Astrocyte (in vitro differentiated cells and primary cell): ENCODE measurements at regions not wholly inside any gene's neighbourhood (a gene's known extent, or its start where the extent isn't known, plus 50 kb on each side); places are given as distances from the start of the nearest gene placed in this dataset.

Source experiments
- DNase-seq: peaks from one replicate; pipeline ENCODE4 v3.0.0-alpha.2; 2010; ENCODE audit warnings: low read depth
- FAIRE-seq: peaks from 2 replicates; lab custom pipeline; 2011; peaks lifted over from hg19 to GRCh38; lab: Jason Lieb, UNC
- H2AFZ ChIP-seq: 2 replicates; pipeline ENCODE4 v1.6.0; 2012; ENCODE audit warnings: low read depth, low read length, inconsistent platforms
- H3K27ac ChIP-seq: 2 replicates; pipeline ENCODE4 v1.5.1; 2011; ENCODE audit warnings: low read depth, low read length, inconsistent platforms
- H3K27me3 ChIP-seq: 2 replicates; pipeline ENCODE4 v1.6.0; 2011; ENCODE audit warnings: low read length, inconsistent platforms; ENCODE audit not compliant: insufficient read depth
- H3K36me3 ChIP-seq: 2 replicates; pipeline ENCODE4 v1.5.1; 2011; ENCODE audit warnings: low read length, inconsistent platforms; ENCODE audit not compliant: insufficient read depth
- H3K4me1 ChIP-seq: 2 replicates; pipeline ENCODE4 v1.5.1; 2011; ENCODE audit warnings: low read length, inconsistent platforms; ENCODE audit not compliant: insufficient read depth
- H3K4me2 ChIP-seq: 2 replicates; pipeline ENCODE4 v1.6.0; 2012; ENCODE audit warnings: low read length, inconsistent platforms
- H3K4me3 ChIP-seq: 2 replicates; pipeline ENCODE4 v1.5.1; 2011; ENCODE audit warnings: low read depth, mild to moderate bottlenecking, low read length, inconsistent platforms; ENCODE audit not compliant: insufficient read depth
- H3K79me2 ChIP-seq: 2 replicates; pipeline ENCODE4 v1.6.0; 2012; ENCODE audit warnings: mild to moderate bottlenecking, low read length, inconsistent platforms; ENCODE audit not compliant: insufficient read depth
- H3K9ac ChIP-seq: 2 replicates; pipeline ENCODE4 v1.6.0; 2012; ENCODE audit warnings: mild to moderate bottlenecking, low read length, inconsistent platforms
- H3K9me3 ChIP-seq: 2 replicates; pipeline ENCODE4 v1.5.1; 2012; ENCODE audit warnings: low read depth, mild to moderate bottlenecking, low read length, inconsistent platforms; ENCODE audit not compliant: insufficient read depth
- H4K20me1 ChIP-seq: 2 replicates; pipeline ENCODE4 v1.6.0; 2012; ENCODE audit warnings: low read length, inconsistent platforms; ENCODE audit not compliant: insufficient read depth
- H3K27ac Mint-ChIP-seq: one replicate; pipeline ENCODE4 v1.8.0; 2021; ENCODE audit warnings: mild to moderate bottlenecking, mixed read lengths; ENCODE audit not compliant: unreplicated experiment
- H3K27me3 Mint-ChIP-seq: one replicate; pipeline ENCODE4 v1.8.0; 2021; ENCODE audit warnings: low read depth, mixed read lengths; ENCODE audit not compliant: unreplicated experiment
- H3K36me3 Mint-ChIP-seq: one replicate; pipeline ENCODE4 v1.8.0; 2021; ENCODE audit warnings: low read depth, mixed read lengths; ENCODE audit not compliant: unreplicated experiment
- H3K4me1 Mint-ChIP-seq: one replicate; pipeline ENCODE4 v1.8.0; 2021; ENCODE audit warnings: low read depth, mixed read lengths; ENCODE audit not compliant: unreplicated experiment
- H3K4me3 Mint-ChIP-seq: one replicate; pipeline ENCODE4 v1.8.0; 2021; ENCODE audit warnings: mild to moderate bottlenecking, moderate library complexity, mixed read lengths; ENCODE audit not compliant: unreplicated experiment
- H3K9me3 Mint-ChIP-seq: one replicate; pipeline ENCODE4 v1.8.0; 2021; ENCODE audit warnings: mild to moderate bottlenecking, mixed read lengths; ENCODE audit not compliant: unreplicated experiment
- CTCF ChIP-seq: IDR thresholded peaks from 2 replicates; pipeline ENCODE4 v1.5.1; 2011; ENCODE audit warnings: low read depth, mild to moderate bottlenecking, inconsistent platforms, low read length, moderate library complexity; ENCODE audit not compliant: insufficient read depth
- EZH2 ChIP-seq: IDR thresholded peaks from 2 replicates; pipeline ENCODE4 v1.6.1; 2012; ENCODE audit warnings: mild to moderate bottlenecking, low read length, inconsistent platforms; ENCODE audit not compliant: insufficient read depth

- no peaks in the 10 kb centered on the region for H3K27me3 Mint-ChIP-seq
- Histone ChIP-seq H3K79me2 (no peaks in the 10 kb centered on the region), H3K4me1 (no peaks in the 10 kb centered on the region), H2AFZ (no peak overlapping the region), H3K27ac (no peak overlapping the region), H4K20me1 (no peaks in the 10 kb centered on the region), H3K27me3 (no peaks in the 10 kb centered on the region), H3K9ac (no peak overlapping the region), H3K4me2 (no peak overlapping the region), H3K36me3 (no peaks in the 10 kb centered on the region), H3K4me3 (no peak overlapping the region), H3K9me3 (peaks cover 3% of the 10 kb centered on the region)
- H3K4me3 Mint-ChIP-seq = no peak overlapping the region
- peaks cover 25% of the 10 kb centered on the region for H3K9me3 Mint-ChIP-seq
- peaks cover 3% of the 10 kb centered on the region for H3K36me3 Mint-ChIP-seq
- H3K27ac Mint-ChIP-seq = no peak overlapping the region
- H3K4me1 Mint-ChIP-seq = no peaks in the 10 kb centered on the region
- FAIRE-seq (no peak), DNase-seq (no peak)
- no peak for TF ChIP-seq EZH2
- TF ChIP-seq CTCF = no peak
Observed at GRCh38 chr18:78911751-78912283, 67.8 kb upstream of the SALL3 start.

GRCh38 chr18:78912336-78912735, 67.3 kb upstream of the SALL3 start:
- Mint-ChIP-seq H3K4me3 (no peak overlapping the region), H3K27ac (no peak overlapping the region), H3K36me3 (peaks cover 3% of the 10 kb centered on the region), H3K9me3 (peaks cover 22% of the 10 kb centered on the region), H3K4me1 (no peaks in the 10 kb centered on the region), H3K27me3 (no peaks in the 10 kb centered on the region)
- Histone ChIP-seq H4K20me1 (no peaks in the 10 kb centered on the region), H3K9me3 (peaks cover 3% of the 10 kb centered on the region), H2AFZ (no peak overlapping the region), H3K36me3 (no peaks in the 10 kb centered on the region), H3K9ac (no peak overlapping the region), H3K4me2 (no peak overlapping the region), H3K4me1 (no peaks in the 10 kb centered on the region), H3K27me3 (no peaks in the 10 kb centered on the region), H3K4me3 (no peak overlapping the region), H3K27ac (no peak overlapping the region), H3K79me2 (no peaks in the 10 kb centered on the region)
- DNase-seq (no peak), FAIRE-seq (no peak)
- TF ChIP-seq EZH2 (no peak), CTCF (no peak)

- TF ChIP-seq EZH2 (no peak), CTCF (no peak)
- Mint-ChIP-seq H3K4me1 (no peaks in the 10 kb centered on the region), H3K9me3 (peaks cover 21% of the 10 kb centered on the region), H3K27ac (no peak overlapping the region), H3K27me3 (no peaks in the 10 kb centered on the region), H3K36me3 (peaks cover 3% of the 10 kb centered on the region), H3K4me3 (no peak overlapping the region)
- no peak for DNase-seq
- Histone ChIP-seq H3K4me3 (no peak overlapping the region), H2AFZ (no peak overlapping the region), H4K20me1 (no peaks in the 10 kb centered on the region), H3K4me1 (no peaks in the 10 kb centered on the region), H3K4me2 (no peak overlapping the region), H3K9ac (no peak overlapping the region), H3K27me3 (no peaks in the 10 kb centered on the region), H3K9me3 (peaks cover 3% of the 10 kb centered on the region), H3K27ac (no peak overlapping the region), H3K36me3 (no peaks in the 10 kb centered on the region), H3K79me2 (no peaks in the 10 kb centered on the region)
- no peak for FAIRE-seq
Observed at GRCh38 chr18:78912844-78913243, 66.8 kb upstream of the SALL3 start.
